Epithelial cell of proximal tubule (primary cell): ENCODE measurements at regions not wholly inside any gene's neighbourhood (a gene's known extent, or its start where the extent isn't known, plus 50 kb on each side); places are given as distances from the start of the nearest gene placed in this dataset.
"Not testable (repeated sequence)": the region's sequence is repeated elsewhere in the genome, so short reads cannot be mapped to it uniquely, and the experiment has no call there.

Source experiments
- DNase-seq: peaks from one replicate; pipeline ENCODE4 v3.0.0-alpha.2; 2011; ENCODE audit warnings: low read depth
- H3K4me3 ChIP-seq: 2 replicates; pipeline ENCODE4 v1.5.1; 2011; ENCODE audit warnings: low read depth, mild to moderate bottlenecking, low read length
- CTCF ChIP-seq: conservative IDR thresholded peaks from 2 replicates; pipeline ENCODE4 v1.5.1; 2012; ENCODE audit warnings: low read depth, mild to moderate bottlenecking, low read length

GRCh38 chrY:15871570-15871969 lies 1347.2 kb downstream of the NLGN4Y start:
- H3K4me3 ChIP-seq = no peak overlapping the region
- no peak for TF ChIP-seq CTCF
- no peak for DNase-seq

GRCh38 chrY:15875881-15876280 lies 1351.6 kb downstream of the NLGN4Y start:
- not testable (repeated sequence) for DNase-seq, H3K4me3 ChIP-seq

GRCh38 chrY:15903524-15903923 lies 1379.2 kb downstream of the NLGN4Y start:
- DNase-seq = not testable (repeated sequence)

GRCh38 chrY:15905557-15905956 lies 1381.2 kb downstream of the NLGN4Y start:
- DNase-seq = no peak
- TF ChIP-seq CTCF = no peak
- H3K4me3 ChIP-seq = no peak overlapping the region

More at GRCh38 chrY:15903524-15903923, 1379.2 kb downstream of the NLGN4Y start:
- H3K4me3 ChIP-seq = not testable (repeated sequence)

GRCh38 chrY:15926499-15926898 lies 1402.2 kb downstream of the NLGN4Y start:
- no peak overlapping the region for H3K4me3 ChIP-seq
- no peak for TF ChIP-seq CTCF
- DNase-seq = no peak

- H3K4me3 ChIP-seq = no peak overlapping the region
- no peak for DNase-seq
- no peak for TF ChIP-seq CTCF
These were observed 1414.5 kb downstream of the NLGN4Y start for GRCh38 chrY:15938791-15939190.

- H3K4me3 ChIP-seq = no peak overlapping the region
- DNase-seq = no peak
- TF ChIP-seq CTCF = no peak
These were observed 1426.7 kb downstream of the NLGN4Y start for GRCh38 chrY:15951041-15951440.

GRCh38 chrY:15968800-15969199 lies 1444.5 kb downstream of the NLGN4Y start:
- DNase-seq = no peak
- no peak for TF ChIP-seq CTCF
- H3K4me3 ChIP-seq = no peak overlapping the region
